B cell (primary cell): ENCODE measurements at regions not wholly inside any gene's neighbourhood (a gene's known extent, or its start where the extent isn't known, plus 50 kb on each side); places are given as distances from the start of the nearest gene placed in this dataset.

Source experiments
- ATAC-seq: fragments of 200-7000 bp; cut with Tn5 transposase; one replicate; pipeline ENCODE4 v1.10.0; 2021; ENCODE audit warnings: low read depth, mild to moderate bottlenecking, moderate number of reproducible peaks, moderate library complexity
- CTCF ChIA-PET: fragments of 350-600 bp; sonication (Branson Sonifier 250); formaldehyde crosslinking; loops from one replicate; lab custom pipeline; 2021; ENCODE audit warnings: antibody characterized with exemption, inconsistent platforms; lab: Charles Lee
- POLR2A ChIA-PET: fragments of 350-600 bp; sonication (Branson Sonifier 250); formaldehyde crosslinking; loops from one replicate; lab custom pipeline; 2021; ENCODE audit warnings: antibody characterized with exemption; lab: Charles Lee
- DNase-seq: peaks from one replicate; pipeline ENCODE4 v3.0.0; 2013
- H2AFZ ChIP-seq: 2 replicates; pipeline ENCODE4 v1.6.1; 2012; ENCODE audit warnings: mild to moderate bottlenecking, low read depth, low read length; ENCODE audit not compliant: insufficient read depth, poor library complexity, severe bottlenecking
- H3K27ac ChIP-seq, 2 donors: 1 replicate in 1 of 2; 2 replicates in 1 of 2; pipeline ENCODE4 v1.5.1; 2012 to 2013; ENCODE audit warnings: low read length in 2 of 2, mild to moderate bottlenecking in 2 of 2, moderate library complexity in 1 of 2
- H3K27me3 ChIP-seq, 4 experiments: fragments of 200-600 bp in 1 of 4; sonication (generic) in 1 of 4; replicated peaks in 1 of 4; 1 replicate in 2 of 4; 2 replicates in 2 of 4; pipeline versions ENCODE4 v1.6.1 to v1.7.0; 2013 to 2016; ENCODE audit warnings: low read length in 3 of 4, mild to moderate bottlenecking in 2 of 4, mixed read lengths in 1 of 4, moderate library complexity in 1 of 4; ENCODE audit not compliant: insufficient read depth in 4 of 4, control insufficient read depth in 3 of 4; ENCODE audit errors: control extremely low read depth in 1 of 4
- H3K36me3 ChIP-seq, 2 experiments: replicated peaks in 1 of 2; 1 replicate in 1 of 2; 2 replicates in 1 of 2; pipeline versions ENCODE4 v1.6.1 to v1.7.1; 2013; ENCODE audit warnings: low read length in 1 of 2; ENCODE audit not compliant: insufficient read depth in 2 of 2, control insufficient read depth in 1 of 2; ENCODE audit errors: control extremely low read depth in 1 of 2, extremely low read depth in 1 of 2
- H3K4me1 ChIP-seq, 2 donors: fragments of 200-600 bp in 1 of 2; sonication (generic) in 1 of 2; 1 replicate in 1 of 2; 2 replicates in 1 of 2; pipeline versions ENCODE4 v1.5.1 to v1.6.1; 2013 to 2017; ENCODE audit warnings: low read length in 2 of 2; ENCODE audit not compliant: control insufficient read depth in 2 of 2, insufficient read depth in 2 of 2
- H3K4me2 ChIP-seq: replicated peaks from 2 replicates; pipeline ENCODE3; 2012; ENCODE audit warnings: mild to moderate bottlenecking, low read depth, low read length; ENCODE audit not compliant: poor library complexity, severe bottlenecking
- H3K4me3 ChIP-seq, 5 experiments: fragments of 200-600 bp in 1 of 5; sonication (generic) in 1 of 5; 1 replicate in 3 of 5; 2 replicates in 2 of 5; pipeline versions ENCODE4 v1.5.1 to v1.7.0; 2011 to 2016; ENCODE audit warnings: low read length in 4 of 5, mild to moderate bottlenecking in 4 of 5, low read depth in 2 of 5, control low read depth in 1 of 5, moderate library complexity in 1 of 5; ENCODE audit not compliant: insufficient read depth in 1 of 5; ENCODE audit errors: control extremely low read depth in 1 of 5, extremely low read depth in 1 of 5
- H3K79me2 ChIP-seq: fragments of 200-600 bp; sonication (generic); one replicate; pipeline ENCODE4 v1.6.0; 2016; ENCODE audit warnings: low read length; ENCODE audit not compliant: control insufficient read depth, insufficient read depth
- H3K9ac ChIP-seq: fragments of 200-600 bp; sonication (generic); 2 replicates; pipeline ENCODE4 v1.6.1; 2017; ENCODE audit warnings: mild to moderate bottlenecking, low read length, moderate library complexity
- H3K9me3 ChIP-seq, 3 donors: one replicate each; pipeline versions ENCODE4 v1.6.1 to v1.7.1; 2013; ENCODE audit warnings: low read length in 2 of 3; ENCODE audit not compliant: control insufficient read depth in 2 of 3, insufficient read depth in 1 of 3; ENCODE audit errors: control extremely low read depth in 1 of 3
- H4K20me1 ChIP-seq: 2 replicates; pipeline ENCODE4 v1.6.0; 2012; ENCODE audit warnings: mild to moderate bottlenecking, low read length; ENCODE audit not compliant: insufficient read depth, control insufficient read depth, poor library complexity, severe bottlenecking
- H3K27ac Mint-ChIP-seq: one replicate; pipeline ENCODE4 v1.8.0; 2021; ENCODE audit warnings: mixed read lengths
- H3K27me3 Mint-ChIP-seq: one replicate; pipeline ENCODE4 v1.8.0; 2021; ENCODE audit warnings: mixed read lengths
- H3K4me1 Mint-ChIP-seq: one replicate; pipeline ENCODE4 v1.8.0; 2021; ENCODE audit warnings: mixed read lengths
- H3K4me3 Mint-ChIP-seq: one replicate; pipeline ENCODE4 v1.8.0; 2021; ENCODE audit warnings: mixed read lengths
- H3K9me3 Mint-ChIP-seq: one replicate; pipeline ENCODE4 v1.8.0; 2022; ENCODE audit warnings: mixed read lengths; ENCODE audit not compliant: insufficient read depth
- EZH2 ChIP-seq: IDR thresholded peaks from 2 replicates; pipeline ENCODE4 v1.6.1; 2012; ENCODE audit warnings: borderline replicate concordance, low read depth, mild to moderate bottlenecking, moderate library complexity, low read length; ENCODE audit not compliant: insufficient read depth, poor library complexity, severe bottlenecking
- WGBS: methylation state at CpG from one replicate; pipeline ENCODE4 v1.1.5; 2013; ENCODE audit warnings: missing lambda C conversion rate; ENCODE audit not compliant: insufficient coverage; 5-methylcytosine and 5-hydroxymethylcytosine counted together
- intact Hi-C: fragments of 100-400 bp; cut with micrococcal nuclease; formaldehyde crosslinking; loops from one replicate; pipeline ENCODE4 v1.10.0; 2022
- TF ChIP-seq, protein P1 (sequence below): fragments of 200-600 bp; IDR thresholded peaks from one replicate; pipeline ENCODE4 v1.8.0; 2022; ENCODE audit warnings: antibody characterized with exemption, mild to moderate bottlenecking

DNA sequence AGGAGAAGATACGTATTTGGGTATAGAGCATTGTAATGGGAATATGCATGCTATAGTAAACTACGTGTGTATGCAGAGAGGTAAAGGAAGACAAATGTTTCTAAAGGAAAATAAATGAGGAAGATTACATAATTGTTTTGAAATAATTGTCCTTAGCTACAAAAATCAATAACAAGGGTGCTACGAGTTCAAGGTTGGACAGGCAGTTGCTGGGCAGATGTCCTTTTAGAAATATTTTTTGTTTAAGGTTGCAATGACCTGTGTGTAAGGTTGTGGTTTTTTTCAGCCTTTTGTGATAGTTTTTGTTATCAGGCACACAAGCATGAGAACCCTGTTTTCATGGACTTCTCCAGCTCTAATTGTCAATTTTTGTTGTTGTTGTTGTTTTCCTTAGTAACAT lies 1304.1 kb upstream of the CHAC2 start:
- H4K20me1 ChIP-seq = no peaks in the 10 kb centered on the region
- no CpG with 5 or more reads among the region's 3 CpGs for WGBS
- intact Hi-C loops = no loop called here
- no peaks in the 10 kb centered on the region for H3K9me3 ChIP-seq
- no peak overlapping the region for H3K9ac ChIP-seq
- no peak for DNase-seq
- TF ChIP-seq, protein P1, sequence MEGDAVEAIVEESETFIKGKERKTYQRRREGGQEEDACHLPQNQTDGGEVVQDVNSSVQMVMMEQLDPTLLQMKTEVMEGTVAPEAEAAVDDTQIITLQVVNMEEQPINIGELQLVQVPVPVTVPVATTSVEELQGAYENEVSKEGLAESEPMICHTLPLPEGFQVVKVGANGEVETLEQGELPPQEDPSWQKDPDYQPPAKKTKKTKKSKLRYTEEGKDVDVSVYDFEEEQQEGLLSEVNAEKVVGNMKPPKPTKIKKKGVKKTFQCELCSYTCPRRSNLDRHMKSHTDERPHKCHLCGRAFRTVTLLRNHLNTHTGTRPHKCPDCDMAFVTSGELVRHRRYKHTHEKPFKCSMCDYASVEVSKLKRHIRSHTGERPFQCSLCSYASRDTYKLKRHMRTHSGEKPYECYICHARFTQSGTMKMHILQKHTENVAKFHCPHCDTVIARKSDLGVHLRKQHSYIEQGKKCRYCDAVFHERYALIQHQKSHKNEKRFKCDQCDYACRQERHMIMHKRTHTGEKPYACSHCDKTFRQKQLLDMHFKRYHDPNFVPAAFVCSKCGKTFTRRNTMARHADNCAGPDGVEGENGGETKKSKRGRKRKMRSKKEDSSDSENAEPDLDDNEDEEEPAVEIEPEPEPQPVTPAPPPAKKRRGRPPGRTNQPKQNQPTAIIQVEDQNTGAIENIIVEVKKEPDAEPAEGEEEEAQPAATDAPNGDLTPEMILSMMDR = no peak
- no peak for TF ChIP-seq EZH2
- H3K4me3 Mint-ChIP-seq = no peak overlapping the region
- H3K36me3 ChIP-seq = no peaks in the 10 kb centered on the region
- H3K4me1 Mint-ChIP-seq = no peaks in the 10 kb centered on the region
- ChIA-PET POLR2A (no interaction called here), CTCF (no interaction called here)
- H3K79me2 ChIP-seq = no peaks in the 10 kb centered on the region
- H3K27me3 Mint-ChIP-seq = no peaks in the 10 kb centered on the region
- H3K27ac ChIP-seq = no peak overlapping the region
- H3K4me2 ChIP-seq = no peak overlapping the region
- H3K27ac Mint-ChIP-seq = no peak overlapping the region
- H3K4me3 ChIP-seq = no peak overlapping the region
- H3K9me3 Mint-ChIP-seq = peaks cover 4% of the 10 kb centered on the region
- H3K27me3 ChIP-seq = no peaks in the 10 kb centered on the region
- no peak for ATAC-seq
- H3K4me1 ChIP-seq = no peaks in the 10 kb centered on the region
- no peak overlapping the region for H2AFZ ChIP-seq

DNA sequence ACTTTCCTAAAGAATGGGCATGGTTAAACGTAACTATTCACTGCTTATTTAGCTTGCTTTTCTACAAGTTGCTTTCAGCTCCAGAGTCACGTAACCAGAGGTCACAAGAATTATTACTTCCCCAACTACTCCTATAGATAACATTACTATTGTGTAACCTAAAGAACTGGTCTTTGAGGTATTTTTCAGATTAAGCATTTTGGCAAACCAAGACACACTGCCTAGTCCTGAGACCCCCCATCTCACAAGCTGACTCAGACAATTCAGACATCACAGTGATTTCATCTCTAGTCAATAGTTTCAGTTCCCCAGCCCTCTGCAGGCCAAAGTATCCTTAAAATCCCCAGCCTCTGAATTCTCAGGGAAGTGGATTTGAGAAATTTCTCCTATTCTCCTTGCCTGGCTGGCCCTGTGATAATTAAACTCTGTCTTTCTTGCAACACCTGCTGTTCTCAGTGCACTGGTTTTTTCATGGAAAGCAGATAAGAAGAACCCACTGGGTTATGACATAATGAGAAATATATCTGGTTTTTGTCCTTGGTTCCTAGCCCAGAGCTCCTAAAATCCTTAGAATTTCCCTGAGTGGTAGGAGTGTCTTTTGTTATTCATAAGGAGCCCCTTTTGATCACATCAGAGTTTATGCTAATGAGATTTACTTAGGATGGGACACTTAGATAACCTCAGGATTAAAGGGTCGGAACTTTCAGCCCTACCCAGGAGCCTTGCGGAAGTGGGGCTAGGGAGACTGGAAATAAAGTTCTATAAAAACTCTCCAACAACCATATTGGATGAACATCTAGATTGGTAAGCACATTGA lies 1310.8 kb upstream of the CHAC2 start:
- ChIA-PET POLR2A (no interaction called here), CTCF (no interaction called here)
- no peak overlapping the region for H3K9ac ChIP-seq
- H3K4me2 ChIP-seq = no peak overlapping the region
- H3K27me3 ChIP-seq = no peaks in the 10 kb centered on the region
- no peaks in the 10 kb centered on the region for H4K20me1 ChIP-seq
- no CpG with 5 or more reads among the region's 4 CpGs for WGBS
- no peak overlapping the region for H2AFZ ChIP-seq
- Mint-ChIP-seq H3K4me1 (no peaks in the 10 kb centered on the region), H3K27ac (no peak overlapping the region), H3K27me3 (no peaks in the 10 kb centered on the region), H3K9me3 (peaks cover 2% of the 10 kb centered on the region), H3K4me3 (no peak overlapping the region)
- H3K27ac ChIP-seq = no peak overlapping the region
- TF ChIP-seq EZH2 = no peak
- TF ChIP-seq, protein P1 = no peak
- H3K4me1 ChIP-seq = no peaks in the 10 kb centered on the region
- H3K9me3 ChIP-seq = peaks cover 0 to 1% (median 0%) of the 10 kb centered on the region in 3 donors
- H3K4me3 ChIP-seq = no peak overlapping the region
- DNase-seq (no peak), ATAC-seq (no peak)
- no peaks in the 10 kb centered on the region for H3K36me3 ChIP-seq
- intact Hi-C loops = no loop called here
- no peaks in the 10 kb centered on the region for H3K79me2 ChIP-seq
